Activated CD8-positive, alpha-beta T cell treated with anti-CD3 and anti-CD28 coated beads for 36 hours (primary cell): ENCODE measurements at regions not wholly inside any gene's neighbourhood (a gene's known extent, or its start where the extent isn't known, plus 50 kb on each side); places are given as distances from the start of the nearest gene placed in this dataset.

ENCODE experiments used
- ATAC-seq: fragments of 200-7000 bp; cut with Tn5 transposase; one replicate; pipeline ENCODE4 v1.10.0; 2021; ENCODE audit warnings: mild to moderate bottlenecking, moderate library complexity
- CTCF ChIA-PET: fragments of 350-600 bp; sonication (Branson Sonifier 250); formaldehyde crosslinking; loops from one replicate; lab custom pipeline; 2021; ENCODE audit warnings: antibody characterized with exemption; lab: Charles Lee
- POLR2A ChIA-PET: fragments of 350-600 bp; sonication (Branson Sonifier 250); formaldehyde crosslinking; loops from one replicate; lab custom pipeline; 2021; ENCODE audit warnings: antibody characterized with exemption; lab: Charles Lee
- DNase-seq: peaks from one replicate; pipeline ENCODE4 v3.0.0-alpha.2; 2020
- H3K27ac Mint-ChIP-seq: one replicate; pipeline ENCODE4 v1.8.0; 2021; ENCODE audit warnings: mild to moderate bottlenecking, mixed read lengths
- H3K27me3 Mint-ChIP-seq: one replicate; pipeline ENCODE4 v1.8.0; 2021; ENCODE audit warnings: mixed read lengths
- H3K36me3 Mint-ChIP-seq: one replicate; pipeline ENCODE4 v1.8.0; 2021; ENCODE audit warnings: low read depth, mixed read lengths
- H3K4me1 Mint-ChIP-seq: one replicate; pipeline ENCODE4 v1.8.0; 2021; ENCODE audit warnings: low read depth, mixed read lengths
- H3K4me3 Mint-ChIP-seq: one replicate; pipeline ENCODE4 v1.8.0; 2021; ENCODE audit warnings: mild to moderate bottlenecking, moderate library complexity, mixed read lengths
- H3K9me3 Mint-ChIP-seq: one replicate; pipeline ENCODE4 v1.8.0; 2021; ENCODE audit warnings: mixed read lengths
- CTCF ChIP-seq: fragments of 200-600 bp; IDR thresholded peaks from one replicate; pipeline ENCODE4 v1.8.0; 2022; ENCODE audit warnings: antibody characterized with exemption, mild to moderate bottlenecking
- intact Hi-C: fragments of 100-400 bp; cut with micrococcal nuclease; formaldehyde crosslinking; loops from one replicate; pipeline ENCODE4 v1.10.0; 2022

DNA sequence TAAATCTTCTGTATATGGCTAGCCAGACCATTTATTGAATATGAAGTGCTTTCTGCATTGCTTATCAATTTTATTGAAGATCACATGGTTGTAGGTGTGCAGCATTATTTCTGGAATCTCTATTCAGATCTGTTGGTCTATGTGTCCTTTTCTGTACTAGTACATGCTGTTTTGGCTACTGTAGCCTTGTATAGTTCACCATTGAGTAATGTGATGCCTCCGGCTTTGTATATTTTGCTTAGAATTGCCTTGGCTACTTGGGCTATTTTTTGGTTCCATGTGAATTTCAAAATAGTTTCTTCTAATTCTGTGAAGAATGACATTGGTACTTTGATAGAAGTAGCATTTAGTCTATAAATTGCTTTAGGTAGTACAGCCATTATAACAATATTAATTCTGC lies 1187.2 kb downstream of the XPNPEP1 start:
- ATAC-seq, result no peak
- no peak overlapping the region for H3K27ac Mint-ChIP-seq
- no peak for DNase-seq
- H3K27me3 Mint-ChIP-seq, result no peaks in the 10 kb centered on the region
- H3K9me3 Mint-ChIP-seq, result no peaks in the 10 kb centered on the region
- H3K4me1 Mint-ChIP-seq, result no peaks in the 10 kb centered on the region
- TF ChIP-seq CTCF, result no peak
- no peak overlapping the region for H3K4me3 Mint-ChIP-seq
- intact Hi-C loops, result no loop called here
- CTCF ChIA-PET, result no interaction called here
- POLR2A ChIA-PET, result no interaction called here
- H3K36me3 Mint-ChIP-seq, result no peaks in the 10 kb centered on the region

- intact Hi-C loops, result no loop called here
- Mint-ChIP-seq H3K27me3 (no peaks in the 10 kb centered on the region), H3K9me3 (no peaks in the 10 kb centered on the region), H3K27ac (no peak overlapping the region), H3K36me3 (no peaks in the 10 kb centered on the region), H3K4me1 (no peaks in the 10 kb centered on the region), H3K4me3 (no peak overlapping the region)
- DNase-seq, result no peak
- ChIA-PET CTCF (no interaction called here), POLR2A (no interaction called here)
- no peak for ATAC-seq
- no peak for TF ChIP-seq CTCF
Observed at GRCh38 chr10:108735380-108735779, 1187.9 kb downstream of the XPNPEP1 start.

DNA sequence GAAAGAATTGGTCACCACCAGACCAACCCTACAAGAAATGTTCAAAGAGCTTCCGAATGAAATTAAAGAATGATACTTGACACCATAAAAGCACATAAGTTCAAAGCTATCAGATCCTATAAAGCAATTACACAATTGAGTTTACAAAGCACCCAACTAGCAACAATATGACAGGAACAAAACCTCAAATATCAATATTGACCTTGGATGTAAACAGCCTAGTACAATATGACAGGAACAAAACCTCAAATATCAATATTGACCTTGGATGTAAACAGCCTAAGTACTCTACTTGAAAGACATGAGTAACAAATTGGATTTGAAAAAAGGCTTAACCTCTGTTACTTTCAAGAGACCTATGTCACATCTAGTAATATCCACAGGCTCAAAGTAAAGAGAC lies 1201.4 kb downstream of the XPNPEP1 start:
- POLR2A ChIA-PET, result no interaction called here
- Mint-ChIP-seq H3K4me1 (no peaks in the 10 kb centered on the region), H3K9me3 (peaks cover 9% of the 10 kb centered on the region), H3K27ac (no peak overlapping the region), H3K4me3 (no peak overlapping the region), H3K36me3 (no peaks in the 10 kb centered on the region), H3K27me3 (no peaks in the 10 kb centered on the region)
- intact Hi-C loops, result no loop called here
- no peak for TF ChIP-seq CTCF
- ATAC-seq (no peak), DNase-seq (no peak)
- CTCF ChIA-PET, result no interaction called here

DNA sequence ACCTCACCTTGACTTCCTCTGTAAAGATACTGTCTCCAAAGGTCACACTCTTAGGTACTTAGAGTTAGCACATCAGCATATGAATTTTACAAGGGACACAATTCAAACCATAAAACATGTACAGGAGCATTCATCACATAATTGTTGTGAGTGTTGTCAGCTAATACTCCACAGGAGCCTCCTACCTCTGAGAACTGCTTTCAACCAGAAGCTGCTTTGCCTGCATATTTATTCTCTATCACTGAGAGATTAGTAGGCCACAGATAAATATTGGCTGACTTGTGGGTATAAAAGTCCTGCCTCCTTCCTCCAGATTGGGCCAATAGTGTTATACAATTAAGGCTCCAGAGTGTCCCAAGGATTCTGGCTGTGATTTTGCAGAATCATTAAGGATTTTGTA lies 1207.0 kb downstream of the XPNPEP1 start:
- no peaks in the 10 kb centered on the region for H3K36me3 Mint-ChIP-seq

More for the DNA sequence above, 1207.0 kb downstream of the XPNPEP1 start:
- ATAC-seq (no peak), DNase-seq (no peak)
- CTCF ChIA-PET, result no interaction called here
- no peak overlapping the region for H3K27ac Mint-ChIP-seq
- intact Hi-C loops, result no loop called here
- no peak overlapping the region for H3K4me3 Mint-ChIP-seq
- POLR2A ChIA-PET, result no interaction called here
- no peaks in the 10 kb centered on the region for H3K4me1 Mint-ChIP-seq
- H3K9me3 Mint-ChIP-seq, result peaks cover 16% of the 10 kb centered on the region
- TF ChIP-seq CTCF, result no peak
- H3K27me3 Mint-ChIP-seq, result no peaks in the 10 kb centered on the region
